Chondrocyte (in vitro differentiated cells): ENCODE measurements at regions not wholly inside any gene's neighbourhood (a gene's known extent, or its start where the extent isn't known, plus 50 kb on each side); places are given as distances from the start of the nearest gene placed in this dataset.
"Not testable (repeated sequence)": the region's sequence is repeated elsewhere in the genome, so short reads cannot be mapped to it uniquely, and the experiment has no call there.

Experiments used
- DNase-seq: peaks from one replicate; pipeline ENCODE4 v3.0.0; 2021; ENCODE audit warnings: mixed read lengths, low spot score
- H3K27ac Mint-ChIP-seq: one replicate; pipeline ENCODE4 v1.8.0; 2021; ENCODE audit warnings: mild to moderate bottlenecking, moderate library complexity, mixed read lengths; ENCODE audit not compliant: unreplicated experiment
- H3K27me3 Mint-ChIP-seq: 2 replicates; pipeline ENCODE4 v1.8.0; 2021; ENCODE audit warnings: low read depth, mixed read lengths
- H3K36me3 Mint-ChIP-seq: 2 replicates; pipeline ENCODE4 v1.8.0; 2021; ENCODE audit warnings: low read depth, mixed read lengths
- H3K4me1 Mint-ChIP-seq: 2 replicates; pipeline ENCODE4 v1.8.0; 2021; ENCODE audit warnings: low read depth, mild to moderate bottlenecking, mixed read lengths
- H3K4me3 Mint-ChIP-seq: one replicate; pipeline ENCODE4 v1.8.0; 2021; ENCODE audit warnings: mild to moderate bottlenecking, moderate library complexity, mixed read lengths; ENCODE audit not compliant: unreplicated experiment
- H3K9me3 Mint-ChIP-seq: 2 replicates; pipeline ENCODE4 v1.8.0; 2021; ENCODE audit warnings: low read depth, mixed read lengths
- TF ChIP-seq, protein P1 (sequence below): fragments of 200-600 bp; sonication (generic); IDR thresholded peaks from 2 replicates; pipeline ENCODE4 v1.5.0; 2021; ENCODE audit warnings: antibody characterized with exemption, mild to moderate bottlenecking, moderate library complexity

DNA sequence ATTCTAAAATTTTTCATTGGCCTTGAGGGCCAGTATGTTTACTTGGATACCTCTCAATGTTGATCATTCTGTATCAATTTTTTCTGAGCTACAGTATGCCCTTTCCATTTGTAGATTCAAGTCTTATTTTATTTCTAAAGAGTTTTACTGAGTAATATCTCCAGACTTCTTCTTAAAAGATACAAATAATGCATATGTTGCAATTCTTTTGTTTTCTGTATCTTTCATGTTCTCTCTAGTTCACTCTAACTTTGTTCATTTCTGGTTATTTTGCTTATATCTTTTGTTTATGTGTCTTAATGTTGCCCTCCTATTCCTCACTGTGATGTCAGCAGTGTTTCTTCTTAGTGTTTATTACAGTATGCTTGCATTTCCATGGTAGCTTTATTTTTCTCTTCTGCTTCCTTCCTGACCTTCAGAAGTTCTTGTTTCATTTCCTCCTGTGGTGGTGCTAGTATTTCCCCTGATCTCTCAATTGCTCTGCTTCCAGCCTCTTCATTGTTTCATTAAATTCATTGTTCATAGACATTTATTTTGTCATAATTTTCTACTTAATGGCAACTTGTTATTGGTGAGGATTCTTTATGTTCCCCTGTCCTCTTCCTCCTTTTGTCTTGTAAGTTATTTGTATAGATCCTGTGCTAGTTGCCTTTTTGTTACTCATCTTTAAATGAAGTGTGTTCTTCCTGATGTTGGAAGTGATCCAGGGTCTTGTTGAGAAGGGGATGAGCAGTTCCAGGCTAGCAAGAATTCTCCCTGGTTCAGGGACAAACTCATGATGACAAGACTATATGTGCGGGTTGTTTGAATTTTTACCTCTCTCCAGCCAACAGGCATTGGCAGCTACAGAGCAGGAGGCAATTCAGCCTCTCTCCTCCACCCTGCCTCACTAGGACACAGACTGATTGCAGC, 160.8 kb downstream of the DEPDC1B start:
- H3K9me3 Mint-ChIP-seq, result peaks cover 2% of the 10 kb centered on the region
- peaks cover 64% of the 10 kb centered on the region for H3K4me1 Mint-ChIP-seq
- no peaks in the 10 kb centered on the region for H3K36me3 Mint-ChIP-seq
- DNase-seq, result no peak
- H3K27me3 Mint-ChIP-seq, result no peaks in the 10 kb centered on the region
- peak overlapping the region; percentile 100 for H3K27ac Mint-ChIP-seq
- TF ChIP-seq, protein P1, sequence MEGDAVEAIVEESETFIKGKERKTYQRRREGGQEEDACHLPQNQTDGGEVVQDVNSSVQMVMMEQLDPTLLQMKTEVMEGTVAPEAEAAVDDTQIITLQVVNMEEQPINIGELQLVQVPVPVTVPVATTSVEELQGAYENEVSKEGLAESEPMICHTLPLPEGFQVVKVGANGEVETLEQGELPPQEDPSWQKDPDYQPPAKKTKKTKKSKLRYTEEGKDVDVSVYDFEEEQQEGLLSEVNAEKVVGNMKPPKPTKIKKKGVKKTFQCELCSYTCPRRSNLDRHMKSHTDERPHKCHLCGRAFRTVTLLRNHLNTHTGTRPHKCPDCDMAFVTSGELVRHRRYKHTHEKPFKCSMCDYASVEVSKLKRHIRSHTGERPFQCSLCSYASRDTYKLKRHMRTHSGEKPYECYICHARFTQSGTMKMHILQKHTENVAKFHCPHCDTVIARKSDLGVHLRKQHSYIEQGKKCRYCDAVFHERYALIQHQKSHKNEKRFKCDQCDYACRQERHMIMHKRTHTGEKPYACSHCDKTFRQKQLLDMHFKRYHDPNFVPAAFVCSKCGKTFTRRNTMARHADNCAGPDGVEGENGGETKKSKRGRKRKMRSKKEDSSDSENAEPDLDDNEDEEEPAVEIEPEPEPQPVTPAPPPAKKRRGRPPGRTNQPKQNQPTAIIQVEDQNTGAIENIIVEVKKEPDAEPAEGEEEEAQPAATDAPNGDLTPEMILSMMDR, result no peak
- H3K4me3 Mint-ChIP-seq, result no peak overlapping the region

DNA sequence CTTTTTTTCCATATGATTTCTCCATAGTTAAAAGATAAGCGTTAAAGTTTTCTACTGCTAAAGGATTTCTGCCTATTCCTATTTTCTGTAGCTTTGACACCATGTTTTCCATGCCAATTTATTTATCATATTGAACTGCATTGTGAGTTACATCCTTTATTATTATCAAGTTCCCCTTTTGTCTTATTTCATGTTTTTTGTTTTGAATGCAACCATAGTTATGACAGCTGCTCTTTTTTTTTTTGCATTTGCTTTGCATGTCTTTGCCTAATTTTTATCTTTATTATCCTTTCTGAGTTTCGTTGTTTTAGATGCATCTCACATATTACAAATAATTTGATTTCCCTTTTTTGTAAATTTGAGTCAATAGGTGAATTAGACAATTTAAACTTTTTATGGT, 161.5 kb downstream of the DEPDC1B start:
- Mint-ChIP-seq H3K4me1 (peaks cover 64% of the 10 kb centered on the region), H3K27me3 (no peaks in the 10 kb centered on the region), H3K4me3 (no peak overlapping the region), H3K27ac (peak overlapping the region; percentile 100), H3K36me3 (no peaks in the 10 kb centered on the region), H3K9me3 (peaks cover 8% of the 10 kb centered on the region)
- DNase-seq, result no peak
- TF ChIP-seq, protein P1, result no peak

DNA sequence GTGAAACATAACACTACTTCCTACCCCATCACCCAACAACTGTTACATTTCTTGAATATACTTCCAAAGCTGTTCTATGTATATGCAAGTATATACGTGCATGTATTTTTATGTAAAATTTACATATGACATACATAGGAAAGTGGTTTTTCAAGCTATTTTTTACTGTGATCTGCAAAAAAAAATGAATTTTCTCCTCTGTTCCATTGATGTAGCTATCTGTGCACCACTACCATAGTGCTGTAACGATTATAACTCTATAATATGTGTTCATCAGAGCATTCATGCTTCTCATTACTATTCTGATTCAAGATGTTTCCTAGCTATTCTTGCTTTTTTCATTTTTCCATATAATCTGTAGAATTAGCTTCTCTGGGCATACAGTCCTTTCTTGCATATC, 164.0 kb downstream of the DEPDC1B start:
- Mint-ChIP-seq H3K27ac (no peak overlapping the region), H3K9me3 (peaks cover 8% of the 10 kb centered on the region), H3K36me3 (no peaks in the 10 kb centered on the region), H3K4me1 (peaks cover 53% of the 10 kb centered on the region), H3K4me3 (no peak overlapping the region), H3K27me3 (no peaks in the 10 kb centered on the region)
- TF ChIP-seq, protein P1, result no peak
- no peak for DNase-seq

DNA sequence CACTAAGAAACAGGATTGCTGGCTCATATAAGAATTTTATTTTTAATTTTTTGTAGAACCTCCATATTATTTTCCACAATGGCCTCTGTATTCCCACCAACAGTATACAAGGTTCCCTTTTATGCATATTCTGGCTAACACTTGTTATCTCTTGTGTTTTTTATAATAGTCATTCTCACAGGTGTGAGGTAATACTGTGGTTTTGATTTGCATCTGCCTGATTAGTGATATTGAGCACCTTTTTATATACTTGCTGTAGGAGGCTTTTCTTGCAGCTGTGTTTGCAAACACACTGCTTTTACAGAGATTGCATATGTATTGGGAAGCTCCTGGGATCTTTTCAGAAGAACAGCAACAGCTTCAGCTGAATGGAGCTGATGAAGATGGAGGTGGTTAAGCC, 164.8 kb downstream of the DEPDC1B start:
- no peak for DNase-seq
- TF ChIP-seq, protein P1, result no peak
- Mint-ChIP-seq H3K4me1 (peaks cover 45% of the 10 kb centered on the region), H3K4me3 (no peak overlapping the region), H3K9me3 (peaks cover 8% of the 10 kb centered on the region), H3K27ac (no peak overlapping the region), H3K36me3 (no peaks in the 10 kb centered on the region), H3K27me3 (no peaks in the 10 kb centered on the region)

DNA sequence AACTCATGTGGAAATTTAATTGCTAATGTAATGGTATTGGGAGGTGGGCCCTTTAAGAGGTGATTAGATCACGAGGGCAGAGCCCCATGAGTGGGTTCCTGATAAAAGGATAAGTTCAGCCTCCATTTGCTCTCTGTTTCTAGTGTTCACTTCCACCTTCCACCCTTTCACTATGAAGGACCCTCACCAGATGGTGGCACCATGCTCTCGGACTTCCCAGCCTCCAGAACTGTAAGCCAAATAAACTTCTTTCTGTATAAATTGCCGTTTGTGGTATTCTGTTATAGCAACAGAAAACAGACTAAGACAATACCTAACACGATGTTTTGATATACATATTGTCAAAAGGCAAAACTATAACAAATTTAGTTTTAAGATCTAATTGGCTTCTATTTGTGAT, 166.2 kb downstream of the DEPDC1B start:
- Mint-ChIP-seq H3K27ac (no peak overlapping the region), H3K4me1 (peaks cover 42% of the 10 kb centered on the region), H3K9me3 (peaks cover 8% of the 10 kb centered on the region), H3K4me3 (no peak overlapping the region), H3K36me3 (no peaks in the 10 kb centered on the region), H3K27me3 (no peaks in the 10 kb centered on the region)
- TF ChIP-seq, protein P1, result no peak
- no peak for DNase-seq

DNA sequence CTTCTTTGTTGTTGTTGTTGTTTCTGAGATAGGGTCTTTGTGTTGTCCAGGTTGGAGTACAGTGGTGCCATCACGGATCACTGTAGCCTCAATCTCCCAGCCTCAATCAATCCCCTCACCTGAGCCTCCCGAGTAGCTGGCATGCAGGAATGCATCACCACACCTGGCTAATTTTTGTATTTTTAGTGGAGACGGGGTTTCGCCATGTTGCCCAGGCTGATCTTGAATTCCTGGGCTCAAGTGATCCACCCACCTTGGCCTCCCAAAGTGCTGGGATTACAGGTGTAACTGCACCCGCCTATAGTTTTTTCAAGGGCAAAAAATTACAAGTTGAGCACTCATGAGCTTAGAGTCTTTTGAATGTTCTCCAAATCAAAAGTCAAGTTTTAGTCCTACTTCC, 167.2 kb downstream of the DEPDC1B start:
- H3K9me3 Mint-ChIP-seq, DNase-seq, H3K27ac Mint-ChIP-seq, H3K36me3 Mint-ChIP-seq, H3K4me3 Mint-ChIP-seq, H3K27me3 Mint-ChIP-seq: not testable (repeated sequence)
- peaks cover 40% of the 10 kb centered on the region for H3K4me1 Mint-ChIP-seq

DNA sequence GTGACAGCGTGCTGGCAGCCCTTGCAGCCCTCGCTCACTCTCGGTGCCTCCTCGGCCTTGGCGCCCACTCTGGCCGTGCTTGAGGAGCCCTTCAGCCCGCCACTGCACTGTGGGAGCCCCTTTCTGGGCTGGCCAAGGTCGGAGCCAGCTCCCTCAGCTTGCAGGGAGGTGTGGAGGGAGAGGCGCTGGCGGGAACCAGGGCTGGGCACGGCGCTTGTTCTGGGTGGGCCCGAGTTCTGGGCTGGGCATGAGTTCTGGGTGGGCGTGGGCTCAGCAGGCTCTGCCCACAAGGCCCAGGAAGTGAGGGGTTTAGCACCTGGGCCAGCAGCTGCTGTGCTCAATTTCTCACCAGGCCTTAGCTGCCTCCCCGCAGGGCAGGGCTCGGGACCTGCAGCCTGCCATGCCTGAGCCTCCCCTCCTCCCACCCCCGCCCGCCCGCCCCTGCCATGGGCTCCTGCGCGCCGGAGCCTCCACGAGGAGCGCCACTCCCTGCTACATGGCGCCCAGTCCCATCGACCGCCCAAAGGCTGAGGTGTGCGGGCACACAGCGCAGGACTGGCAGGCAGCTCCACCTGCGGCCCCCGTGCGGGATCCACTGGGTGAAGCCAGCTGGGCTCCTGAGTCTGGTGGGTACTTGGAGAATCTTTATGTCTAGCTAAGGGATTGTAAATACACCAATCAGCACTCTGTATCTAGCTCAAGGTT, 169.7 kb downstream of the DEPDC1B start:
- H3K4me3 Mint-ChIP-seq, H3K9me3 Mint-ChIP-seq: not testable (repeated sequence)

More for the DNA sequence above, 169.7 kb downstream of the DEPDC1B start:
- DNase-seq, H3K27ac Mint-ChIP-seq, H3K36me3 Mint-ChIP-seq, H3K27me3 Mint-ChIP-seq: not testable (repeated sequence)
- H3K4me1 Mint-ChIP-seq, result peaks cover 43% of the 10 kb centered on the region
